IPS-18c (cell line): ENCODE measurements at regions not wholly inside any gene's neighbourhood (a gene's known extent, or its start where the extent isn't known, plus 50 kb on each side); places are given as distances from the start of the nearest gene placed in this dataset.
"Not testable (repeated sequence)": the region's sequence is repeated elsewhere in the genome, so short reads cannot be mapped to it uniquely, and the experiment has no call there.

Source experiments
- H3K4me3 ChIP-seq: 2 replicates; pipeline ENCODE4 v1.7.0; 2013; ENCODE audit warnings: low read depth, mild to moderate bottlenecking, low read length, moderate library complexity; ENCODE audit not compliant: insufficient read depth
- H3K9me3 ChIP-seq: one replicate; pipeline ENCODE4 v1.6.1; 2013; ENCODE audit warnings: mild to moderate bottlenecking, low read length, moderate library complexity; ENCODE audit not compliant: control insufficient read depth, insufficient read depth

DNA sequence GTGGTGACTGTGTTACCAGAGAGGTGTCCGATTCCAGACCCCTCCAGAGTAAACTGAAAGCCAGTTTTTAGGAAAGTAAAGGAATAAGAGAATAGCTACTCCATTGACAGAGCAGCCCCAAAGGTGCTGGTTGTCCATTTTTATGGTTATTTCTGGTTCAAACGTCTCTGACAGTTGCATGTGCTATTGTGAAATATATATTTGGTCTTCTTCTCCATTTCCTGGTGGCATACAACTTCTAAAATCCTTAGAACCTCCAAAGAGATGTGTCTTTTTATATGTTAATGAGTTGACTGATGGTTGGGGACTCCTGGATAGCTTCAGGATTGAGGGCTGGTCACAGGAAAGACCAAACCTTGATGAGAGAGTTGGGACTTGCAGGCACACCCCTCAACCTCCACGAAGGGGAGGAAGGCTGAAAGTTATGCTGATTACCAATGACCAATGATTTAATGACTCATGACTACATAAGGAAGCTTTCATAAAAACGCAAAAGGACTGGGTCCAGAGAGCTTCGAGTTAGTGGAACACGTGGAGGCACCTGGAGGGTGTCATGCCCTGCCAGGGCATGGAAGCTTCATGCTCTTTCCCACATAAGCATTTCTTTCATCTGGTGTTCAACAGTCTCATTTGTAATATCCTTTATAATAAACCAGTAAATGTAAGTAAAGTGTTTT, 100.7 kb downstream of the SLC16A1 start:
- Histone ChIP-seq H3K4me3 (no peak overlapping the region), H3K9me3 (no peaks in the 10 kb centered on the region)

DNA sequence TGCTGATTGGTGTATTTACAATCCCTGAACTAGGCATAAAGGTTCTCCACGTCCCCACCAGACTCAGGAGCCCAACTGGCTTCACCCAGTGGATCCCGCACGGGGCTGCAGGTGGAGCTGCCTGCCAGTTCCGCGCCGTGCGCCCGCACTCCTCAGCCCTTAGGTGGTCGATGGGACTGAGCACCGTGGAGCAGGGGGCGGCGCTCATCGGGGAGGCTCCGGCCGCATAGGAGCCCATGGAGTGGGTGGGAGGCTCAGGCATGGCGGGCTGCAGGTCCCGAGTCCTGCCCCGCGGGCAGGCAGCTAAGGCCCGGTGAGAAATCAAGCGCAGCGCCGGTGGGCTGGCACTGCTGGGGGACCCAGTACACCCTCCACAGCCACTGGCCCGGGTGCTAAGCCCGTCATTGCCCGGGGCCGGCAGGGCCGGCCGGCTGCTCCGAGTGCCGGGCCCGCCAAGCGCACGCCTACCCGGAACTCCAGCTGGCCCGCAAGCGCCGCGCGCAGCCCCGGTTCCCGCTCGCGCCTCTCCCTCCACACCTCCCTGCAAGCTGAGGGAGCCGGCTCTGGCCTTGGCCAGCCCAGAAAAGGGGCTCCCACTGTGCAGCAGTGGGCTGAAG, 101.5 kb downstream of the SLC16A1 start:
- H3K9me3 ChIP-seq, H3K4me3 ChIP-seq: not testable (repeated sequence)

DNA sequence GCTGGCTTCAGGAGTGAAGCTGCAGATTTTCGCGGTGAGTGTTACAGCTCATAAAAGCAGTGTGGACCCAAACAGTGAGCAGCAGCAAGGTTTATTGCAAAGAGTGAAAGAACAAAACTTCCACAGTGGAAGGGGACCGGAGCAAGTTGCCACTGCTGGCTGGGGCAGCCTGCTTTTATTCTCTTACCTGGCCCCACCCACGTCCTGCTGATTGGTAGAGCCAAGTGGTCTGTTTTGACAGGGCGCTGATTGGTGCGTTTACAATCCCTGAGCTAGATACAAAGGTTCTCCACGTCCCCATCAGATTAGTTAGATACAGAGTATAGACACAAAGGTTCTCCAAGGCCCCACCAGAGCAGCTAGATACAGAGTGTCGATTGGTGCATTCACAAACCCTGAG, 102.1 kb downstream of the SLC16A1 start:
- not testable (repeated sequence) for H3K4me3 ChIP-seq

DNA sequence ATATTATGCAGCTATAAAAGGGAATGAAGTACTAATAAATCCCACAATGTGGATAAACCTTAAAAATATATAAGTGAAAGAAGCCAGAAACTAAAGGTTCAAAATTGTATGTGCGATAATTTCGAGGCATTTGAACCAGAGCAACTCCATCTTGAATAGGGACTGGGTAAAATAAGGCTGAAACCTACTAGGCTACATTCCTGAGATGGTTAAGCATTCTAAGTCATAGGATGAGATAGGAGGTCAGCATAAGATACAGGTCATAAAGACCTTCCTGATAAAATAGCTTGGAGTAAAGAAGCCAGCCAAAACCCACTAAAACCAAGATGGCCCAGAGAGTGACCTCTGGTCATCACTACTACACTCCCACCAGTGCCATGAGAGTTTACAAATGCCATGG, 103.1 kb downstream of the SLC16A1 start:
- H3K4me3 ChIP-seq, result no peak overlapping the region
- no peaks in the 10 kb centered on the region for H3K9me3 ChIP-seq

More for the DNA sequence above, 102.1 kb downstream of the SLC16A1 start:
- H3K9me3 ChIP-seq, result not testable (repeated sequence)

DNA sequence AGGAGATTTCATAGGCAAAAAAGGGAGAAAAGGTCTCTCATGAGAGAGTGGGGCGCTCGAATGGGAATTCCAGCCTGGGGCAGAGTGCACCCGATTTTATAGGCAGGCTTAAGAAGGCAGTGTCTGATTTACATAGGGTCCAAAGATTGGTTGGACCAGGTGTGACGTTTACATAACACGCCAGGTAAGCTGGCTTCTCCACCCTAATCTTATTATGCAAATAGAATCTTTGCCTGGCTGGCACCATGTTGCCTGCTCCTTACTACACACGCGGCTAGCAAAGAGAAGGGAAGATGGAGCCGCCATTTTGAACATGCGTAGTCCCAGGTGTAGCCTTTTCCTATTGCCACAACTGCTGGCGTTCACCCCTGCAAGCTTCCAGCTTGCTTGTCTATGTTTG, 103.7 kb downstream of the SLC16A1 start:
- no peaks in the 10 kb centered on the region for H3K9me3 ChIP-seq
- no peak overlapping the region for H3K4me3 ChIP-seq

DNA sequence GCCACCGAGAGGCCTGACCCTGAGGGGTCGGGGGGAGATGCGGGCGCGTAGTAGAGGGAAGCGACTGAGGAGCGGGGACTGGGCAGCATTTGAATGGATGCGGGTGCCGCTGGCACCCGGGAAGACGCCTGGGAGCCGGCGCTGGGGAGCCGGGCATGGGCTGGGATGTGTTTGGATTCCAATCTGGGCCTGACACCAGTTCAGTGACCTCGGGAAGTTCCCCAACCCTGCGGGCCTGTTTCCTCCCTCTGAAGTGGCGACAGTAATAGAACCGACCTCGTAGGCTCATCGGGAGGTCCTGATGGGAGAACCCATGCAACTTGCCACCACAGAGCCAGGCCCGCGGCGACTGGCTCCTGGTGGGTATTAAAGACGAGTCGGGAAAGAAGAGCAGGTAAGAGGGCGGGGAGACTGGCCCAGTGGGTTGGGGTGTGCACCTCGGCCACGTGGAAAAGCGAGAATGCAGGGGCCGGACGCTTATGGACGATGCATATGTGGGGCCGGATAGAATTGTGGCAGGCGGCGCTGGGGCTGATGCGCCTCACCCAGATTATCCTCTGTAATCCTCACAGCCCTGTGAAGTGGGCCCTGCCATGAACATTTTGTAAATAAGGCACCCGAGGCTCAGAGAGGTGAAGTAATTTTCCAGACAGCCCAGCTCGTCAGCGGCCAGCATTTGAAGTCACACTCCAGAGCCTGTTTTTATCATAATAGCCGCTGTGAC, 105.8 kb downstream of the SLC16A1 start:
- Histone ChIP-seq H3K9me3 (no peaks in the 10 kb centered on the region), H3K4me3 (no peak overlapping the region; the same call in 1 of the 2 replicates)

DNA sequence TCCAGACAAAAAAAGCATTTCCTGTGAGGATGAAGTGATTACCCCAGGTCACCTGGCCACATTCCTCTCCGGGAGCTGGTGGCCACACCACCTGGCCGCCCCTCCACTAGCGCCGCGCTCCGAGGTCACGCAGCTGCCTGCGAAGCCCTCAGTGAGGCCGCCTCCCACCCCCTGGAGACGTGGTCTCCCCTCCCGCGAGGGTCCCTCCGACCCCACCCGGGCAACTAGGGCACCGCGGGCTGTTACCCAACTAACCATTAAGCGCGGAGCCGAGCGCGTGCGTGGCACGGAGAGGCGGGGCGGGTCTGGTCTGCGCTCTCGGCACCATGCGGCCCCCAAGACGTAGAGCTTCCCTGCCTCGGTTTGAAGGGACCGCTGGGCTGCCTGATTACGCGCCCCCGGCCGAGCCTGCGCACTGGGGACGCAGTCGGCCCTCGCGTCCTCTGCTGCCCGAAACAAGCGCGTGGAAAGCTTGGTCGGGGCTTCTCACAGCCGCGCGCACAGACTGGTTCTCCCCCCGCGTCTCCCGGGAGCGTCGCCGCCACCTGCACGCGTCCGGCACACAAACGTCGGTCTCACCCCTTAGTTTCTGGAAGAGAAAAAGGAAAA, 106.5 kb downstream of the SLC16A1 start:
- Histone ChIP-seq H3K9me3 (no peaks in the 10 kb centered on the region), H3K4me3 (peak overlapping the region; percentile 20; the same call in 1 of the 2 replicates)

DNA sequence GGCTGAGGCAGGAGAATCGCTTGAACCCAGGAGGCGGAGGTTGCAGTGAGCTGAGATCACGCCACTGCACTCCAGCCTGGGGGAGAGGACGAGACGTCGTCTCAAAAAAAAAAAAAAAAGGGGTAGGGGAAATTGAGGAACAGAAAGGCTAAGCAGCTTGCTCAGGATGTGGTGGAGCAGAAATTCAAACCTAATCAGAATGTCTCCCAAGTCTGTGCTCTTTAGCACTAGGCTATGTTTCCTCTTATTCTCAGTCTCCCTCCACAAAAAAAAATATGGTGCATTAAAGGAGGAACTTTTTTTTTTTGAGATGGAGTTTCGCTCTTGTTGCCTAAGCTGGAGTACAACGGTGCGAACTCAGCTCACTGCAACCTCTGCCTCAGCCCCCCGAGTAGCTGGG, 114.2 kb downstream of the SLC16A1 start:
- Histone ChIP-seq H3K9me3 (no peaks in the 10 kb centered on the region), H3K4me3 (no peak overlapping the region)

DNA sequence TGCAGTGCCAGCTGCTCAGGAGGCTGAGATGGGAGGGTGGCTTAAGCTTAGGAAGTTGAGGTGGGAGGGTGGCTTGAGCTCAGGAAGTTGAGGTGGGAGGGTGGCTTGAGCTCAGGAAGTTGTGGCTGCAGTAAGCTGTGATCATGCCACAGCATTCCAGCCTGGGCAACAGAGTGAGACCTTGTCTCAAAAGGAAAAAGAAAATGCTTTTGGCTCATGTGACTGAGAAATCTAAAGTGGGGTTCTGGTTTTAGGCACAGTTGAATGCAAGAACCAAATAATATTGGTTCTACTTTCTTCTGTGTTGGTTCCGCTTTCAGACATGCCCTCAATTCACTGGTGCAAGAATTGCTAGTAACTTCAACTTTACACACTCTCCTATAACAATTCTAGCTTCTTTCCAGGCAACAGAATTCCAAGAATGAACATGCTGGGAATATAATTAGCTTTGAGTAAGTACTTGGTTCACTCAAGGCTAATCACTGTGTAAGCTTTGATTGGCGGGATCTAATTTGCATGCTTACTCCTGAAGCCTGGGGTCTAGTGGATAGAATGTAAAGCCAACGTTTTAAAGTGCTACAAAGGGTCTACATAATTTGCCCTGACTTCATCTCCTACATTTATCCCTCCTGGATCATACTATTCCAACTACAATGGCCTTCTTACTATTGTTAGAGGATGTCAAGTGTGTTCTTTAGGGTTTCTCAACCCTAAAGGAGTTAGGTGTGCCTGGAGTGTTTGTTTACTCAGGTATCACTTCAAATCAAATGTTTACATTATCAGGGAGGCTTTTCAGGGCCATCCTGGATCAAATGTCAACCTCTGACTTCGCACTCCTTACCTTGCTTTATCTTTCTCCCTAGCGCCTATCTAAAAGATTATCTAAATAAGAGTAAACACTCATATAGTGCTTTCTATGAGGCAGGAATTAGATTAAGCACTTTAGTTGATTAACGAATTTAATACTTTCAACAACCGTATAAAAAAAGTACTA, 115.1 kb downstream of the SLC16A1 start:
- Histone ChIP-seq H3K9me3 (no peaks in the 10 kb centered on the region), H3K4me3 (no peak overlapping the region)

DNA sequence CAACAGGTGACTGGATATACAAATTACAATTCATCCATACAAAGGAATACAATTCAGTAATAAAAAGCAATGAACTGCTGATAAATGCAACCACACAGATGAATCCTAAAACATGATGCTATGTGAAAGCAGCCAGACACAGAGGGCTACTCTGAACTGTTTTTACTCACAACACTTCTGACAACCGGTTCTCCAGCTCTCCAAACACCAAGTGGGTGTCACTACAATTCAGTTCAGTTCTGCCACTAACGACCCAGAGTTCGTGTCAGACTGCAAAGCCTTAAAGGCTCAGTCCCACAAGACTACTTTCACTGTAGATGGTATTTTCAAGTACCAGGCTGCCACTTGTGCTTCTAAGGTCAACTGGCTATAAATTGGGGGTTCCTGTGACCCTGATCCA, 119.4 kb downstream of the SLC16A1 start:
- no peaks in the 10 kb centered on the region for H3K9me3 ChIP-seq
- no peak overlapping the region for H3K4me3 ChIP-seq

DNA sequence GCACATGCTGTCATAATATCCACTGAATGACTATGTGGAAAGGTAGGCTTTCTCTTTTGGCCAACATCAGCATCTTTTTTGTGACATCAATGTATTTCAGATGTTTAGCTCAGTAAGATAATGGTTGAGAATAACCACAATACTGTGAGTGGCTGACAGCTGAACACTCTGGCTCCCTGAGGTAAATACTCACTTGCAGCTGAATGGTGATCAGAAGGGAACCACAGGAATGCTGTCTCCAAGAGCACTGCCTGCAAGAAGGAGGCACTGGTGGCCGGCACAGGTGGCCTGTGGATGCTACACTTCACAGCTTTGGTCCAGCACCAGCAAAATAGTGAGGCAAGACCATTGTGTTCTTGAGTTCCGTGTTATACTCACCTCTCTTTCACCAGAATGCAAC, 118.7 kb upstream of the PPM1J start:
- no peaks in the 10 kb centered on the region for H3K9me3 ChIP-seq
- no peak overlapping the region for H3K4me3 ChIP-seq

DNA sequence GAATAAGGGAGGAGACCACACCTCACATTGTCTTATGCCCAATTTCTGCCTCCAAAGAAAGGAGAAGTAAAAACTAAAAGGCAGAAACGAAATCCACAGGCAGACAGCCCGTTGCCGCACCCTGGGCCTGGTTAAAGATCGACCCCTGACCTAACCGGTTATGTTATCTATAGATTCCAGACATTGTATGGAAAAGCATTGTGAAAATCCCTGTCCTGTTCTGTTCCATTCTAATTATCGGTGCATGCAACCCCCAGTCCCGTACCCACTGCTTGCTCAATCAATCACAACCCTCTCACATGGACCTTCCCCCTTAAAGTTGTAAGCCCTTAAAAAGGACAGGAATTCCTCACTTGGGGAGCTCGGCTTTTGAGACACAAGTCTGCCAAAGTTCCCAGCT, 117.1 kb upstream of the PPM1J start:
- H3K9me3 ChIP-seq, H3K4me3 ChIP-seq: not testable (repeated sequence)

DNA sequence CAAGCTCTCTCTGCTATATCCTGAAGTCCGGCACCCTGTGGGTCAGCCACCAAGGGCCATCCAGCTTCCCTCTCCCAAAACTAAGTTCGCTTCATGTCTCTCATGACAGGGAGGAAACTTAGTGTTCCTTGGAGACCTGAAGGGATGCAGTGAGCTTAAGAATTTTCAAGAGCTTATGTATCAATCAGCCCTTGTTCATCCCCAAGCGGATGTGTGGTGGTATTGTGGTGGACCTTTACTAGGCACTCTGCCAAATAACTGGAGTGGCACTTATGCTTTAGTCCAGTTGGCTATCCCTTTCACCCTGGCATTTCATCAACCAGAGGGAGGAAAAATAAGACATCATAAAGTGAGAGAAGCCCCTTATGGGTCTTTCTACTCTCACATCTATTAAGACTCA, 114.6 kb upstream of the PPM1J start:
- H3K9me3 ChIP-seq, H3K4me3 ChIP-seq: not testable (repeated sequence)

DNA sequence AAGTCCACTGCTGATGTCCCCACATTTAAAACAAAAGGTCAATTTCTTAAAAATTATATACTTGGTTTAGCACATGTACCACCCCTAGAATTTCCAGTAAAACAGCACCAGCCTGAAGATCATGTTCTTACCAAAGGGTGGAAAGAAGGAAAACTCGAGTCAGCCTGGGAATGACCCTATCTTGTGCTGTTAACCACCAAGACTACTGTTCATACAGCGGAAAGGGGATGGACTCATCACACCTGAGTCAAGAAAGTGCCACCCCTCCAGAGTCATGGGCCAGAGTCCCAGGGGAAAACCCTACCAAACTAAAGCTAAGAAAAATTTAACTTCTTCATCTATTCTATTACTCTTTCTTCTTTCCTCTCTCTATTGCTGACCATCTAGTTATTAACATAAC, 113.6 kb upstream of the PPM1J start:
- Histone ChIP-seq H3K9me3 (no peaks in the 10 kb centered on the region), H3K4me3 (no peak overlapping the region)

DNA sequence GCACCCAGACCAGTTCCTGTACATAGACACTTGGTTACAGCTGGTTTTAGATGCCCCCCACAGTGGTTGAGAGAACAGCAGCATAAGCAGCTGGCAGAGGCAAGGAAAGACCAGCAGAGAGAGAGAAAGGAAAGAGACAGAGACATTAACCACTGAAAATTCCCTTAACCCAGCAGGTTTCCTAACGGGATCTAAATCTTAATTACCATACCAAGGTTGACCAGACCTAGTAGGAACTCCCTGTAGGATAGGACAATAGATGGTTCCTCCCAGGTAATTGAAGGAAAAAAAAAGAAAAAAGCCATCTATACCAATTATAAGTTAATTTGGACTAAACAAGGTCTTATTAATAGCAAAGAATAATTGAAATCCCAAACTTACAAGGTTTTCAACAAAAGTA, 112.3 kb upstream of the PPM1J start:
- not testable (repeated sequence) for H3K9me3 ChIP-seq, H3K4me3 ChIP-seq

DNA sequence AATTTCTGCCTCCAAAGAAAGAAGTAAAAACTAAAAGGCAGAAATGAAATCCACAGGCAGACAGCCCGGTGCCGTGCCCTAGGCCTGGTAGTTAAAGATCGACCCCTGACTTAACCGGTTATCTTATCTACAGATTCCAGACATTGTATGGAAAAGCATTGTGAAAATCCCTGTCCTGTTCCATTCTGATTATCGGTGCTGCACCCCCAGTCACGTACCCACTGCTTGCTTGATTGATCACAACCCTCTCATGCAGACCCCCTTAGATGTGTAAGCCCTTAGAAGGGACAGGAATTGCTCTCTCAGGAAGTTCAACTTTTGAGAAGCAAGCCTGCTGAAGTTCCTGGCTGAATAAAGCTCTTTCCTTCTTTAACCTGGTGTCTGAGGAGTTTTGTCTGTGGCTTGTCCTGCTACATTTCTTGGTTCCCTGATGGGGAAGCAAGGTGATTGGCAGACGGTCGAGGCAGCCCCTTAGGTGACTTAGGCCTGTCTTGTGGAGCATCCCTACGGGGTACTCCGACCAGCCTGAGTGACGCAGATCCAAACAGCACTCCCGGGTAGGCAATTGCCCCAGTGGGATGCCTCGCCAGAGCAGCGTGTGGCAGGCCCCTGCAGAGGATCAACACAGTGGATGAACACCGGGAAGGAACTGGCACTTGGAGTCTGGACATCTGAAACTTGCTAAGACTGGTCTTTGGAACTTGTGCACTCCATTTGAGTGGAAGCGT, 111.2 kb upstream of the PPM1J start:
- no peak overlapping the region for H3K4me3 ChIP-seq
- H3K9me3 ChIP-seq, result no peaks in the 10 kb centered on the region
